ENCODE measurements at regions not wholly inside any gene's neighbourhood (a gene's known extent, or its start where the extent isn't known, plus 50 kb on each side); places are given as distances from the start of the nearest gene placed in this dataset.
A peak's percentile ranks its signal among the peaks of the same experiment; 100 is the strongest.

DNA sequence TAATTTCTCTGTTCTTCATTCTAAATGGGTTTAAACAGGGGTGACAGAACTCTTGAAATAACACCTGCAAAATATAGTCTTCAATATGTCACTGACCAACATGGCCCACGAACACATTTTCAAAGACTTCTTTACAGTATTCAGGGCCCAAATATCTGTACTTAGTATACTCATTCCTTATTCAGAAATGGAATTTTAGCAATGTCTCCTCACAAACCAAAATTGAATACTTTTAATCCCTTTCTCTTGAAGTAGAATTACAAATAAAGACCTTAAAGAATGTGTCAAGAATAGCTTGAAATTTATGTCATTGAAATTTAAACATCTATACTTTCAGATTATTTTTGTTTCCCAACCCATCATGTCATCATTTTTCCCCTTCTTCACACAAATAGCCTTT, 263.1 kb downstream of the LRIG3 start:
- in situ Hi-C loops (cut with HindIII; ENCODE audit: low pct_ligation_motif_present, low sequenced_read_pairs), result no loop called here
- DNase-seq, result no peak
- no peaks in the 10 kb centered on the region for H3K27me3 ChIP-seq (replicated peaks)
- H3K4me3 ChIP-seq (ENCODE audit: low read depth, low read length), result no peak overlapping the region
- TF ChIP-seq, protein P1, sequence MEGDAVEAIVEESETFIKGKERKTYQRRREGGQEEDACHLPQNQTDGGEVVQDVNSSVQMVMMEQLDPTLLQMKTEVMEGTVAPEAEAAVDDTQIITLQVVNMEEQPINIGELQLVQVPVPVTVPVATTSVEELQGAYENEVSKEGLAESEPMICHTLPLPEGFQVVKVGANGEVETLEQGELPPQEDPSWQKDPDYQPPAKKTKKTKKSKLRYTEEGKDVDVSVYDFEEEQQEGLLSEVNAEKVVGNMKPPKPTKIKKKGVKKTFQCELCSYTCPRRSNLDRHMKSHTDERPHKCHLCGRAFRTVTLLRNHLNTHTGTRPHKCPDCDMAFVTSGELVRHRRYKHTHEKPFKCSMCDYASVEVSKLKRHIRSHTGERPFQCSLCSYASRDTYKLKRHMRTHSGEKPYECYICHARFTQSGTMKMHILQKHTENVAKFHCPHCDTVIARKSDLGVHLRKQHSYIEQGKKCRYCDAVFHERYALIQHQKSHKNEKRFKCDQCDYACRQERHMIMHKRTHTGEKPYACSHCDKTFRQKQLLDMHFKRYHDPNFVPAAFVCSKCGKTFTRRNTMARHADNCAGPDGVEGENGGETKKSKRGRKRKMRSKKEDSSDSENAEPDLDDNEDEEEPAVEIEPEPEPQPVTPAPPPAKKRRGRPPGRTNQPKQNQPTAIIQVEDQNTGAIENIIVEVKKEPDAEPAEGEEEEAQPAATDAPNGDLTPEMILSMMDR (IDR thresholded peaks at IDR 0.05; ENCODE audit: low read depth, low read length, missing control alignments), result no peak
- no peak overlapping the region for H3K27ac ChIP-seq
- H3K36me3 ChIP-seq (replicated peaks), result no peaks in the 10 kb centered on the region

DNA sequence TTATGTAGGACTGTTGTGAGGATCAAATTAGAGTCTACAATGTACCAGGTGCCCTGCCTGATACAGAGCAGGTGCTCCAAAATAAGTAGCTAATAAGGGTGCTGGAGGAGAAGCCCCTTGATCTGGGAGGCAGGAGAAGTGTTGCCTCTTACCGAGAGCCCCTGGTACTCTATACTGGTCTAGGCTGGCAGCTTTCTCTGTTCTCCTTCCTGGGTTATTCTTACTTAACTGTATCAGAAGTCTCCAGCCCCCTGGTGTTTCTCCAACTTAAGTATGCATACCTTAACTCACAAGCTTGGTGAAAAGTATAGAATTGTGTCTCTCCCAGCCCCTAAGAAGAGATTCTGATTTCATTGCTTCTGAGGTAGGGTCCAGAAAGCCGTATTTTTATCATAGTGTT, 254.9 kb downstream of the LRIG3 start:
- TF ChIP-seq, protein P1 (IDR thresholded peaks at IDR 0.05; ENCODE audit: low read depth, low read length, missing control alignments), result no peak
- Histone ChIP-seq H3K4me3 (ENCODE audit: low read depth, low read length) (no peak overlapping the region), H3K27ac (no peak overlapping the region), H3K36me3 (replicated peaks) (no peaks in the 10 kb centered on the region), H3K27me3 (replicated peaks) (no peaks in the 10 kb centered on the region)
- in situ Hi-C loops (cut with HindIII; ENCODE audit: low pct_ligation_motif_present, low sequenced_read_pairs), result no loop called here
- no peak for DNase-seq

DNA sequence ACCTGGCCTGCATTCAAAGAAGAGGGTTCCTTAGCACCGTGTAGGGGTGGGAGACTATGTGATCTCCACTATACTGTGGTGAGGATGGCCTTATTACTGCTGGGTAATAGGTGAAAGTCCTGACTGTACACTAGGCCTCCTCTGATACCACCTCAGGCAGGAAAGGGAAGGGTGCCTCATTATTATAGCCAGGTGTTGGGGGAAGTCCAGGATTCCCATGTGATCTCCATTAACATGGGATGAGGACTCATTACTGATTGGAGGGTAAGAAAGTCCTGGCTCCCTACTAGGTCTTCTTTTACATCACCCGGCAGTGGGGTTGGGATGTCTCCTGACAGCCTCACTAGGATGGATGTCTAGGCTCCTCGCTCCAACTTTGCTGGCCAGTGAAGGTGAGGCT, 252.1 kb downstream of the LRIG3 start:
- no peaks in the 10 kb centered on the region for H3K36me3 ChIP-seq (replicated peaks)
- in situ Hi-C loops (cut with HindIII; ENCODE audit: low pct_ligation_motif_present, low sequenced_read_pairs), result no loop called here
- DNase-seq, result no peak
- no peak overlapping the region for H3K4me3 ChIP-seq (ENCODE audit: low read depth, low read length)
- H3K27me3 ChIP-seq (replicated peaks), result no peaks in the 10 kb centered on the region
- H3K27ac ChIP-seq, result peak overlapping the region; percentile 57
- TF ChIP-seq, protein P1 (IDR thresholded peaks at IDR 0.05; ENCODE audit: low read depth, low read length, missing control alignments), result no peak

DNA sequence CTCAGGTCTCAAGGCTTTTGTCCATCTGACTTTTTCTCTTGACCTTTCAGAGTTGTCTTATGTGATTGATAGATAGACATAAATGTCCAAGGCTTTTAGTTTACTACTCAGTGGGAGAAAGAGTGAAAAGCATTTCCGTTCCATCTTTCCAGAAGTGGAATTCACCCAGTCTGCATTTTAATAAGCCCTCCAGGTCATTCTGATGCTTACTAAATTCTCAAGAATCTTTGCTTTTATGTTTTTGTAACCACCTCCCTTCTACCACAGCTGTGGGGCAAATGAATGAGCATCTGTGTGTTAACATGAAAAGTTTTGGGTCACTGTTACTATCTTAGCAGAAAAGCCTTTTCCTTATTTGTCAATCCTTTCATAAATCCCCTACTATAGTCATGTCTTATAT, 251.4 kb downstream of the LRIG3 start:
- TF ChIP-seq, protein P1 (IDR thresholded peaks at IDR 0.05; ENCODE audit: low read depth, low read length, missing control alignments), result no peak
- in situ Hi-C loops (cut with HindIII; ENCODE audit: low pct_ligation_motif_present, low sequenced_read_pairs), result no loop called here
- peak; percentile 49 for DNase-seq

DNA sequence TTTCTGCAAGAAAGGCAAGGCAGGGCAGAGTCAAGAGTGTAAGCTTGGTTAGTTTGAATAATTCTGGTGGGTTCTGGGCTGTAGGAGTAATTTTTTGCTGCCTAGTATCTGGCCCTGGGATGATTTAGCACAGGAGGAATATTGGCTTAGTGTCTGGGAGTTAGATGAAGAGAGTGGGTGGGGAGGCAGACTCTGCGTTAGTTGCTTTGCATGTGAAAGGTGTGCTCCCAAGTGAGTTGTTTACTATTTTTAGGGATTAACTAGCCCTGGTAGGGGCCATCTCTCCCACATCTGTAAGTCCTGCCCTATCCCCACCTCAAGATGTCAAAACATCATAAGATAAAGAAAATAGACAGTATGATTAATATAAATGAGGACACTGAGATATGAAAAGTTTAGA, 249.7 kb downstream of the LRIG3 start:
- Histone ChIP-seq H3K27ac (no peak overlapping the region), H3K27me3 (replicated peaks) (no peaks in the 10 kb centered on the region), H3K36me3 (replicated peaks) (no peaks in the 10 kb centered on the region), H3K4me3 (ENCODE audit: low read depth, low read length) (no peak overlapping the region)
- no peak for DNase-seq
- in situ Hi-C loops (cut with HindIII; ENCODE audit: low pct_ligation_motif_present, low sequenced_read_pairs), result no loop called here
- TF ChIP-seq, protein P1 (IDR thresholded peaks at IDR 0.05; ENCODE audit: low read depth, low read length, missing control alignments), result no peak

More for the DNA sequence above, 251.4 kb downstream of the LRIG3 start:
- Histone ChIP-seq H3K4me3 (ENCODE audit: low read depth, low read length) (no peak overlapping the region), H3K27ac (peak overlapping the region; percentile 57), H3K36me3 (replicated peaks) (no peaks in the 10 kb centered on the region), H3K27me3 (replicated peaks) (no peaks in the 10 kb centered on the region)

DNA sequence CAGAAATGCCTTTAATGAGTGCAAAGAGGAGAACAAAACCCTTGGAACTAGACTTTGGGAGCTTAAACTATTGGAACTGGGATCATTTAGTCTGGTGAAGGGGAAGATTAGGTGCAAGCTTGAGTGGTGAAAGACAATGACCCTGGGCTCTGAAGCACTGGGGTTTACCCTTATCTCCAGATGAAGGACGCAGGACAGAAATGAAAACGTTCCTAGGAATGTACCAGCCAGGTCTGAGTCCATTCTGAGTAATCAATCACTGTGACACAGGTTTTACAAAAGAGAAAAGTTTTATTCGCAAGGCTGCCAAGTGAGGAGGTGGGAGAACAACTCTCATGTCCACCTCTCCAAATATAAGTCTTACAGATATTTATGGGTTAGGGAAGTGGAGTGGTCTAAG, 249.1 kb downstream of the LRIG3 start:
- Histone ChIP-seq H3K27me3 (replicated peaks) (no peaks in the 10 kb centered on the region), H3K36me3 (replicated peaks) (no peaks in the 10 kb centered on the region), H3K27ac (no peak overlapping the region), H3K4me3 (ENCODE audit: low read depth, low read length) (no peak overlapping the region)
- DNase-seq, result no peak
- in situ Hi-C loops (cut with HindIII; ENCODE audit: low pct_ligation_motif_present, low sequenced_read_pairs), result no loop called here
- TF ChIP-seq, protein P1 (IDR thresholded peaks at IDR 0.05; ENCODE audit: low read depth, low read length, missing control alignments), result no peak
